Stimulated activated CD4-positive, alpha-beta T cell treated with anti-CD3 and anti-CD28 coated beads, Interleukin-15, amount 100 ng/mL, for 24 hours (primary cell): ENCODE measurements at regions not wholly inside any gene's neighbourhood (a gene's known extent, or its start where the extent isn't known, plus 50 kb on each side); places are given as distances from the start of the nearest gene placed in this dataset.
"Not testable (repeated sequence)": the region's sequence is repeated elsewhere in the genome, so short reads cannot be mapped to it uniquely, and the experiment has no call there.

Experiments used
- DNase-seq: peaks from one replicate; pipeline ENCODE4 v3.0.0-alpha.2; 2020

DNA sequence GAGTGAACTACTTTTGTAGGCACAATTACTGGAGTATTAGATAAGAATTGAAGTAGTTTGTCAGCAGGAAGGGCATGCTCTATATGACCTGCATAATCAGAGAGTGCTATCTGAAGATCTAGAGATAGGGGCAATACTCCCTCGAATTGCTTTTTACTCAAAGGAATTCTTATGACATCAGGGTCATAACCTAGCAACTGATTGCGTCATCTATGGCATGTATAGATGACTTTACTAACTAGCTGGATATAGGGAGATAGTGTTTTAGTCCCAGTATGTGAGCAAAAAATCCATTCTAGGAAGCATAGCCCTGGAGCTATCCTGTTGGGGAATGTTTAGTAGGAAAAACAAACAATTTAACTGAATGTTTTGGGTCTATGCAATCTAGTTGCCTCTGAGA lies 109.5 kb upstream of the ZNF267 start:
- no peak for DNase-seq

DNA sequence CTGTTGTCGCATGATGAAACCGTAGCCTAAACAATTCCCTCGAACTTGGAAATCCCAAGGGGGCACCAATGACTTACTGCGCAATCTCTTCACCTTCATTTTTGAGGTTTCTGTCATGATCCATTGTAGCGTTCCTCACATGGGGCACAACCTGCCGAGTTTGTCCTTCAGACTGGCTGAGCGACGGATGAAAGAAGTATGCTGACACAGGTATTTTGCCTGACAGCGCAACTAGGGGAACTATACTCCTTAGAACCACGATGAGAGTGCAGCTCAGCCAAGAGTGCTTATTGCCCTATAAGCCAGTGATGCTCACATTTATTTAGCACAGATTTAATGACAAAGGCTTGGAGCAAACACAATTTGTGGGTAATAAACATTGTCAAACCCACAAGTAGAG lies 106.3 kb upstream of the ZNF267 start:
- no peak for DNase-seq

- no peak for DNase-seq
Measured at GRCh38 chr16:31780342-31780741, 93.3 kb upstream of the ZNF267 start.

- DNase-seq: no peak
Measured at GRCh38 chr16:31785126-31785525, 88.5 kb upstream of the ZNF267 start.

GRCh38 chr16:31807086-31807485 lies 66.5 kb upstream of the ZNF267 start:
- DNase-seq: no peak

DNA sequence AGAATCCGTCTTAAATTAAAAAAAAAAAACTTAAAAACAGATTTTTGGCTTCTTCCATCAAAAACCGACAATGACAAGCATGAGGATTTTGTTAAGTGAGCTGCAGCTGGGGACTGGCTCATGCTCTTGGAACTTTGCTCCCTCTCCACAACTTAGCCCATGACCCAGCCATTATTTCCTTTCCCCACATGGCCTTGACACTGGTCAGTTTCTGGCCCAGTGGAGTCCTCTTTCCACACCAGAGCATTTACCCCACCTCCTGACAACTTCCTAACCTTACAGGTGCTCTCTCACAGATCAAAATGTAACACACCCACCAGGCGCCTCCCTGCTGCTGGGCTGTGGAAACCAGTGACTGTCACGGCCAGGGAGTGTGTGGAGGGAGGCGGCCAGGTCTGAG lies 62.7 kb upstream of the ZNF267 start:
- DNase-seq: no peak

DNA sequence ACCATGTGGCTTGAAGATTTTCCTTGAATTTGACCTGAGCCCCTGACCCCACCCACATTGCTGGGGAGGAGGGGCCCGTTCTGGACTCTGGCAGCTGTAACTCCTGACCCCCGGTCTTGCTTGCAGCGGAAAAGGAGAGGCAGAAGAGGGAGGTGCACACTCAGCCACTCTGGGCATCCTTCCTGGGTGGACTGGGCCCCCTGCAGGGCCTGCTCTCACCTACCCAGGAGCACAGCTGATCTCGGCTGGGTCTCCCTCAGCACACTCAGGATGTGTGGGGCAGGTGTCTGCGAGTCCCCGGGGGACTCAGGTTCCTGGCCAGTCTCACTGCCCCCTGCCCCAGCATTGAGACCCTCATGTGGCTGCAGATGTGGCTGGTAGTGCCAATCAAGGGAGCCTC lies 57.5 kb upstream of the ZNF267 start:
- not testable (repeated sequence) for DNase-seq

DNA sequence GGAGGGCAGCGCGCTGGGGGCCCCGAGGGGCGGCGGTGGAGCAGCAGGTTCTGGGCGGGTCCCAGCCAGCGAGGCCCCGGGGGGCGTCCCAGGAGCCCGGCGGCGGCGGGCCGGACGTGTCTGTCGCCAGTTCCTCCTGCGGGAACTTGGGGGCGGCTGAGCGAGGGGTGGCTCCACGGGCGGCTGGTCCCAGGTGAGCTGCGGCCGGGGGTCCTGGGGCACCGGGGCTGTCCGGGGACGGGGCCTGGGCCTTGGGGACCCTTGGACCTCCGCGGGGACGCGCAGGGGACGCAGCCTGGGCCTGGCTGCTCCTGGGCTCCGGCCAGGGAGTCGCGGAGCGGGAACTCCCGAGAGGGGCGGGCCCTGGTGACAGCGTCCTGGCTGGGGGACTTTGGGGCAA lies 54.2 kb upstream of the ZNF267 start:
- DNase-seq: no peak

- DNase-seq: no peak
Measured at GRCh38 chr16:31819948-31820347, 53.7 kb upstream of the ZNF267 start.
